Transverse colon (tissue), 3 donors: ENCODE measurements at regions not wholly inside any gene's neighbourhood (a gene's known extent, or its start where the extent isn't known, plus 50 kb on each side); places are given as distances from the start of the nearest gene placed in this dataset.

Experiments
- EP300 ChIP-seq: sonication (generic); formaldehyde crosslinking; IDR thresholded peaks from one replicate; pipeline ENCODE4 v1.6.1; 2017; ENCODE audit warnings: antibody characterized with exemption, low read depth
- POLR2A ChIP-seq: fragments of 450-650 bp; IDR thresholded peaks from one replicate; pipeline ENCODE4 v1.6.1; 2016; ENCODE audit warnings: antibody characterized with exemption, mild to moderate bottlenecking, moderate library complexity
- TF ChIP-seq, protein P1 (sequence below), 5 experiments: fragments of 200-600 bp in 3 of 5; fragments of 450-650 bp in 2 of 5; sonication (generic) in 3 of 5; IDR thresholded peaks; 1 replicate in 2 of 5; 2 replicates in 3 of 5; pipeline ENCODE4 v1.5.1; 2016 to 2017; ENCODE audit warnings: antibody characterized with exemption in 5 of 5, inconsistent platforms in 3 of 5, mild to moderate bottlenecking in 2 of 5, moderate library complexity in 1 of 5

DNA sequence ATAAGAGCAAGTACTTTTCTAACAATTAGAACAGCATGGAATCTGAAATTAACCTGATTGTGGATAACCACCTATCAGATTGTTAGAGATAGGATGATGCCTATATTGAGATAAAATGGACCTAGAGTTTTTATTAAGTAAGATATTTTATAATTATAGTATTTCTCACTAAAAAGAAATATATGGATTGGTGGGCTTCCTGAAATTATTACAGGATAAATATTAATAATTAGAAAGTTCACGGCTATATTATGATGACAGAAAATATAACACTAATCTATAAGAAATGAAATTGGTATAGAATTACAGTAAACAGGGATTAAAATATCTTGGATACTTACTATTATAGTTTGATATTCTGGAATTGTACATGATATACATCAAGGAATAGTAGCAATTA, 378.0 kb upstream of the SPRY2 start:
- TF ChIP-seq, protein P1, sequence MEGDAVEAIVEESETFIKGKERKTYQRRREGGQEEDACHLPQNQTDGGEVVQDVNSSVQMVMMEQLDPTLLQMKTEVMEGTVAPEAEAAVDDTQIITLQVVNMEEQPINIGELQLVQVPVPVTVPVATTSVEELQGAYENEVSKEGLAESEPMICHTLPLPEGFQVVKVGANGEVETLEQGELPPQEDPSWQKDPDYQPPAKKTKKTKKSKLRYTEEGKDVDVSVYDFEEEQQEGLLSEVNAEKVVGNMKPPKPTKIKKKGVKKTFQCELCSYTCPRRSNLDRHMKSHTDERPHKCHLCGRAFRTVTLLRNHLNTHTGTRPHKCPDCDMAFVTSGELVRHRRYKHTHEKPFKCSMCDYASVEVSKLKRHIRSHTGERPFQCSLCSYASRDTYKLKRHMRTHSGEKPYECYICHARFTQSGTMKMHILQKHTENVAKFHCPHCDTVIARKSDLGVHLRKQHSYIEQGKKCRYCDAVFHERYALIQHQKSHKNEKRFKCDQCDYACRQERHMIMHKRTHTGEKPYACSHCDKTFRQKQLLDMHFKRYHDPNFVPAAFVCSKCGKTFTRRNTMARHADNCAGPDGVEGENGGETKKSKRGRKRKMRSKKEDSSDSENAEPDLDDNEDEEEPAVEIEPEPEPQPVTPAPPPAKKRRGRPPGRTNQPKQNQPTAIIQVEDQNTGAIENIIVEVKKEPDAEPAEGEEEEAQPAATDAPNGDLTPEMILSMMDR (IDR thresholded peaks at IDR 0.05): no peak
- no peak for TF ChIP-seq EP300
- TF ChIP-seq POLR2A: no peak
